ENCODE measurements at regions not wholly inside any gene's neighbourhood (a gene's known extent, or its start where the extent isn't known, plus 50 kb on each side); places are given as distances from the start of the nearest gene placed in this dataset.

DNA sequence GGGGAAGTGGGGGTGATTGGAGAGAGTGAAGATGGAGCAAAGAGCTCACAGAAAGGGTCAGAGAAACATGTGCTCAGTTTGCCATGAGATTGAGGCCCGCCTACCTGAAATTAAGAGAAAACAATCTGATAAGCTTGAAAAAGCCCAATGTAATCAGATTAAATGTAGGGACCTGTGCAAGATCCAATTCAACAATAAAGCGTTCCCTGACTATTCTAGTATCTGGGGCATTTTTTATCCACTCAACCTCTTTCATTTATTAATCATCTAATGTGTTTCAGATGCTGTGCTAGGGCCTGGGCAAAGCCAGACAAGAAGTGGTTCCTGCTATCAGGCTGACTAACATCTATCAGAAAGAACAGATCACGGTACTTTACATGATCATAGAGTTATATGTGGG lies 238.4 kb upstream of the MYO3A start:
- no peak overlapping the region for H3K4me3 ChIP-seq (ENCODE audit: low read length)
- no peak for DNase-seq (ENCODE audit: low read depth)
- TF ChIP-seq, protein P1, sequence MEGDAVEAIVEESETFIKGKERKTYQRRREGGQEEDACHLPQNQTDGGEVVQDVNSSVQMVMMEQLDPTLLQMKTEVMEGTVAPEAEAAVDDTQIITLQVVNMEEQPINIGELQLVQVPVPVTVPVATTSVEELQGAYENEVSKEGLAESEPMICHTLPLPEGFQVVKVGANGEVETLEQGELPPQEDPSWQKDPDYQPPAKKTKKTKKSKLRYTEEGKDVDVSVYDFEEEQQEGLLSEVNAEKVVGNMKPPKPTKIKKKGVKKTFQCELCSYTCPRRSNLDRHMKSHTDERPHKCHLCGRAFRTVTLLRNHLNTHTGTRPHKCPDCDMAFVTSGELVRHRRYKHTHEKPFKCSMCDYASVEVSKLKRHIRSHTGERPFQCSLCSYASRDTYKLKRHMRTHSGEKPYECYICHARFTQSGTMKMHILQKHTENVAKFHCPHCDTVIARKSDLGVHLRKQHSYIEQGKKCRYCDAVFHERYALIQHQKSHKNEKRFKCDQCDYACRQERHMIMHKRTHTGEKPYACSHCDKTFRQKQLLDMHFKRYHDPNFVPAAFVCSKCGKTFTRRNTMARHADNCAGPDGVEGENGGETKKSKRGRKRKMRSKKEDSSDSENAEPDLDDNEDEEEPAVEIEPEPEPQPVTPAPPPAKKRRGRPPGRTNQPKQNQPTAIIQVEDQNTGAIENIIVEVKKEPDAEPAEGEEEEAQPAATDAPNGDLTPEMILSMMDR (IDR thresholded peaks at IDR 0.05; ENCODE audit: insufficient read depth, low read depth, low read length, missing control alignments): no peak

DNA sequence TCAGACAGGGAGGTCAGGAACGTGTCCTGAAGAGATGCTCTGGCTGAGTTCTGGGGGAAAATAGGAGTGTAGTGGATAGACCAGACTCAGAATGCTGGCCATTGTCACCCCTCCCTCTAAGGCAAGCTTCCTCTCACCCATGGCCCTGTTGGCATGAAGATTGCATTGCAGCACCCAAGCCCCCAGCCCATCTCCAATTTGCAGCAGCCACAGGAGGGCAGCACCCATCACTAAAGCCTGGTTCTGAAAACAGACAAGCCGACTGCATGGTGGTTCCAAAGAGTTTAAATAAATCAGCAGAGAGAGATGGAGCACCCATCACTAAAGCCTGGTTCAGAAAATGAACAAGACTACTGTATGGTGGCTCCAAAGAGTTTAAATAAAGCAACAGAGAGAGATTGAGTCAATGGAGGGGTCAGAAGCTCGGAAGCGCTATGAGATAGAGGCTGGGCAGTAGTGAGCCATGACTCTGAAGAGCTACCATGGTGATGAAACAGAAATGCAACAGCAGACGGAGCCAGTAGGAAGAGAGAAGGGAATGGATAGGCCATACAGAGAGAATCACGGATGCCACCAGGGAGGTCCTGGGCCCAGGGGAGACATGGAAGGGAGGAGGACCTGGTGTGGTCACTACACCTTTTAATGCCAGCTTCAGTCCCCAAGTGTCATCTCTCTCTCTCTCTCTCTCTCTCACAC lies 237.9 kb upstream of the MYO3A start:
- no peak for DNase-seq (ENCODE audit: low read depth)
- TF ChIP-seq, protein P1 (IDR thresholded peaks at IDR 0.05; ENCODE audit: insufficient read depth, low read depth, low read length, missing control alignments): no peak
- H3K4me3 ChIP-seq (ENCODE audit: low read length): no peak overlapping the region

DNA sequence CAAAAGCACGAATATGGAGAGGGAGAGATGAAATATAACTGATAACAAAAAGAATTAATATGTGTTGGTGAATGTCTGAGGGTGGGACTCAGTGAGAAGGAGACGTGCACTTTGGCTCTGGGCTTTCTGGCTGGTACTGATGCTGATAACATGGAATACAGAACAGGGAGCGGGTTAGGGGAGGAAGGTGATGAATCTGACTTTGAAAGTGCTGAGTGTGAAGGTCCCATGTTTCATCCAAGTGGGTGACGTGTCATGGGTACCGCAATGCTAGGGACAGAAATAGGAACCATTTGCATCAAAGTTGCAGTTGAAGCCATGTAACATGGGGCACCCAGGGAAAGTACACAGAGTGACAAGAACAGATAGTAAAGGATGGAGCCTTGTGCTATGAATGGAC lies 236.6 kb upstream of the MYO3A start:
- no peak overlapping the region for H3K4me3 ChIP-seq (ENCODE audit: low read length)
- TF ChIP-seq, protein P1 (IDR thresholded peaks at IDR 0.05; ENCODE audit: insufficient read depth, low read depth, low read length, missing control alignments): no peak
- no peak for DNase-seq (ENCODE audit: low read depth)

DNA sequence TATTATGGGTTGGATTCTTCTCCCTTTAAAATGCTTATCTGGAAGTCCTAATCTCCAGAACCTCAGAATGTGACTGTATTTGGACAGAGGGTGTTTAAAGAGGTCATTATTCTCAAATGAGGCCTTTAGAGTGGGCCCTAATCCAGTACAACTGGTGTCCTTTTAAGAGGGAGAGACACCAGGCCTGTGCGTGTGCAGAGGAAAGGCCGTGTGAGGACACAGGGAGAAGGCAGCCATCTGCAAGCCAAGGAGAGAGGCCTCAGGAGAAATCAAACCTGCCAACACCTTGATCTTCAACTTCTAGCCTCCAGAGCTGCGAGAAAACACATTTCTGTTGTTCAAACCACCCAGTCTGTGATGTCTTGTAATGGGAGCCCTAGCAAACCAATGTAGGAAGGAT lies 235.4 kb upstream of the MYO3A start:
- TF ChIP-seq, protein P1 (IDR thresholded peaks at IDR 0.05; ENCODE audit: insufficient read depth, low read depth, low read length, missing control alignments): no peak
- DNase-seq (ENCODE audit: low read depth): no peak
- no peak overlapping the region for H3K4me3 ChIP-seq (ENCODE audit: low read length)

DNA sequence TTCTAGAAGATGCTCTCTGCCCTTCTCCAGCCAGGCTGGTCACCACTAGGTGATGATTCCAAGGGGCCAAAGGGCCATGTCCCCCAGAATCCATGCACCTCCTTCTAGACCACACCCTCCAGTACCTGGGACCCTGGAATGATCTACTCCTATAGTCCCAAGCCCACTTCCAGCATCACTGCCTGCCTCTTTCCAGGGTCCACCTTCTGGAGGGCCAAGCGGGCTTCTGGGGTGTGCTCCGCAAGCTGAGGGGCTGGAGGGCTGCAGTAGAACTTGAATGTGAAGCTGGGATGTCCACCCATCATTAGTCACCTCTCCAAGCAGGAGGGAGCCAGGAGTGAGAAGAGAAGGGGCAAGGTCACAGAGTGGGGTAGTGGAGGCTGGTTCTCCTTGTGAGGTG lies 234.4 kb upstream of the MYO3A start:
- TF ChIP-seq, protein P1 (IDR thresholded peaks at IDR 0.05; ENCODE audit: insufficient read depth, low read depth, low read length, missing control alignments): no peak
- H3K4me3 ChIP-seq (ENCODE audit: low read length): no peak overlapping the region
- no peak for DNase-seq (ENCODE audit: low read depth)

DNA sequence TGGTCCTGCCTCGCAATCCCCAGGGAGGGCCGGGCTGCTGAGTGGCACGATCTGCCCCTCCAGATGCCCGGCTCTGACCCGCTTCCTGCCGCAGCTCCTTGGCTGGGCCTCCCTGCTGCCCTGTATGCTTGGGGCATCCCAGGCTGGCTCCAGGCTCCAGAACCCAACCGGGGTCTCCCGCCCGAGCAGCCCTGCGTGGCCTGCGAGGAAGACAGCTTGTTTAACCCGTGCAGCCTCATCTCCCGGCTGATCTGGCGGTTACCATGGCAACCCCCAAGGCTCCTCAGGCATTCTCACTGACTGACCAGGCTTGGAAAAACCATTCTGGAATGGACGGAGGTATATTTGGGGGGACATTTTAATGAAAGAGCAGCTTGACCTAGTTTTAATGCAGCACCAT lies 232.4 kb upstream of the MYO3A start:
- TF ChIP-seq, protein P1 (IDR thresholded peaks at IDR 0.05; ENCODE audit: insufficient read depth, low read depth, low read length, missing control alignments): no peak
- no peak for DNase-seq (ENCODE audit: low read depth)
- no peak overlapping the region for H3K4me3 ChIP-seq (ENCODE audit: low read length)

DNA sequence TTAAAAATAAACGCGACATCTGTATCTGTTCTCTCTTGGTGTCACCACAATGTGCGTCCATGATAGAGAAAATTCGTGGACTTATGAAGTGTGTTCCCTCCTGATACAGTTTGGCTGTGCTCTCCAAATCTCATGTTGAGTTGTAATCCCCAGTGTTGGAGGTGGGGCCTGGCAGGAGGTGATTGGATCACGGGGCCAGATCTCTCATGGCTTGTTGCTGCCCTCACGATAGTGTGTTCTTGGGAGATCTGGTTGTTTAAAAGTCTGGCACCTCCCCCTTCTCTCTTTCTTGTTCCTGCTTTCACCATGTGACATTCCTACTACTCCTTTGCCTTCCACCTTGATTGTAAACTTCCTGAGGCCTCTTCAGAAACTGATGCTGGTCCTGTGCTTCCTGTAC lies 229.4 kb upstream of the MYO3A start:
- H3K4me3 ChIP-seq (ENCODE audit: low read length): no peak overlapping the region
- no peak for DNase-seq (ENCODE audit: low read depth)
- TF ChIP-seq, protein P1 (IDR thresholded peaks at IDR 0.05; ENCODE audit: insufficient read depth, low read depth, low read length, missing control alignments): no peak

Data from epithelial cell of esophagus (primary cell).